ENCODE measurements at regions not wholly inside any gene's neighbourhood (a gene's known extent, or its start where the extent isn't known, plus 50 kb on each side); places are given as distances from the start of the nearest gene placed in this dataset.

- TF ChIP-seq CTCF (IDR thresholded peaks at IDR 0.05), result no peak
- TF ChIP-seq POLR2A (IDR thresholded peaks at IDR 0.05), result no peak
These were observed 1247.9 kb upstream of the MAP3K7 start for GRCh38 chr6:91834813-91835212.
